ENCODE measurements at regions not wholly inside any gene's neighbourhood (a gene's known extent, or its start where the extent isn't known, plus 50 kb on each side); places are given as distances from the start of the nearest gene placed in this dataset.
"Not testable (repeated sequence)": the region's sequence is repeated elsewhere in the genome, so short reads cannot be mapped to it uniquely, and the experiment has no call there.

- DNase-seq (ENCODE audit: low spot score) (no peak), ATAC-seq (no peak)
- Mint-ChIP-seq H3K4me3 (no peak overlapping the region), H3K9me3 (peaks cover 20% of the 10 kb centered on the region), H3K4me1 (no peaks in the 10 kb centered on the region), H3K27me3 (ENCODE audit: low read depth) (peaks cover 4% of the 10 kb centered on the region), H3K27ac (no peak overlapping the region), H3K36me3 (peaks cover 14% of the 10 kb centered on the region)
- TF ChIP-seq, protein P1, sequence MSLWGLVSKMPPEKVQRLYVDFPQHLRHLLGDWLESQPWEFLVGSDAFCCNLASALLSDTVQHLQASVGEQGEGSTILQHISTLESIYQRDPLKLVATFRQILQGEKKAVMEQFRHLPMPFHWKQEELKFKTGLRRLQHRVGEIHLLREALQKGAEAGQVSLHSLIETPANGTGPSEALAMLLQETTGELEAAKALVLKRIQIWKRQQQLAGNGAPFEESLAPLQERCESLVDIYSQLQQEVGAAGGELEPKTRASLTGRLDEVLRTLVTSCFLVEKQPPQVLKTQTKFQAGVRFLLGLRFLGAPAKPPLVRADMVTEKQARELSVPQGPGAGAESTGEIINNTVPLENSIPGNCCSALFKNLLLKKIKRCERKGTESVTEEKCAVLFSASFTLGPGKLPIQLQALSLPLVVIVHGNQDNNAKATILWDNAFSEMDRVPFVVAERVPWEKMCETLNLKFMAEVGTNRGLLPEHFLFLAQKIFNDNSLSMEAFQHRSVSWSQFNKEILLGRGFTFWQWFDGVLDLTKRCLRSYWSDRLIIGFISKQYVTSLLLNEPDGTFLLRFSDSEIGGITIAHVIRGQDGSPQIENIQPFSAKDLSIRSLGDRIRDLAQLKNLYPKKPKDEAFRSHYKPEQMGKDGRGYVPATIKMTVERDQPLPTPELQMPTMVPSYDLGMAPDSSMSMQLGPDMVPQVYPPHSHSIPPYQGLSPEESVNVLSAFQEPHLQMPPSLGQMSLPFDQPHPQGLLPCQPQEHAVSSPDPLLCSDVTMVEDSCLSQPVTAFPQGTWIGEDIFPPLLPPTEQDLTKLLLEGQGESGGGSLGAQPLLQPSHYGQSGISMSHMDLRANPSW (CRISPR knock-in tag; conservative IDR thresholded peaks at IDR 0.05; ENCODE audit: low read depth) = no peak
- TF ChIP-seq, protein P2, sequence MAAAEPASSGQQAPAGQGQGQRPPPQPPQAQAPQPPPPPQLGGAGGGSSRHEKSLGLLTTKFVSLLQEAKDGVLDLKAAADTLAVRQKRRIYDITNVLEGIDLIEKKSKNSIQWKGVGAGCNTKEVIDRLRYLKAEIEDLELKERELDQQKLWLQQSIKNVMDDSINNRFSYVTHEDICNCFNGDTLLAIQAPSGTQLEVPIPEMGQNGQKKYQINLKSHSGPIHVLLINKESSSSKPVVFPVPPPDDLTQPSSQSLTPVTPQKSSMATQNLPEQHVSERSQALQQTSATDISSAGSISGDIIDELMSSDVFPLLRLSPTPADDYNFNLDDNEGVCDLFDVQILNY (CRISPR knock-in tag; IDR thresholded peaks at IDR 0.05) = no peak
- TF ChIP-seq MLX (CRISPR knock-in tag; IDR thresholded peaks at IDR 0.05) (no peak), ZNF671 (CRISPR knock-in tag; IDR thresholded peaks at IDR 0.05) (no peak), ZNF281 (CRISPR knock-in tag; IDR thresholded peaks at IDR 0.05) (no peak), ZSCAN18 (CRISPR knock-in tag; IDR thresholded peaks at IDR 0.05) (no peak), CREM (CRISPR knock-in tag; IDR thresholded peaks at IDR 0.05) (no peak)
- TF ChIP-seq, protein P3, sequence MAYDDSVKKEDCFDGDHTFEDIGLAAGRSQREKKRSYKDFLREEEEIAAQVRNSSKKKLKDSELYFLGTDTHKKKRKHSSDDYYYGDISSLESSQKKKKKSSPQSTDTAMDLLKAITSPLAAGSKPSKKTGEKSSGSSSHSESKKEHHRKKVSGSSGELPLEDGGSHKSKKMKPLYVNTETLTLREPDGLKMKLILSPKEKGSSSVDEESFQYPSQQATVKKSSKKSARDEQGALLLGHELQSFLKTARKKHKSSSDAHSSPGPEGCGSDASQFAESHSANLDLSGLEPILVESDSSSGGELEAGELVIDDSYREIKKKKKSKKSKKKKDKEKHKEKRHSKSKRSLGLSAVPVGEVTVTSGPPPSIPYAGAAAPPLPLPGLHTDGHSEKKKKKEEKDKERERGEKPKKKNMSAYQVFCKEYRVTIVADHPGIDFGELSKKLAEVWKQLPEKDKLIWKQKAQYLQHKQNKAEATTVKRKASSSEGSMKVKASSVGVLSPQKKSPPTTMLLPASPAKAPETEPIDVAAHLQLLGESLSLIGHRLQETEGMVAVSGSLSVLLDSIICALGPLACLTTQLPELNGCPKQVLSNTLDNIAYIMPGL (CRISPR knock-in tag; IDR thresholded peaks at IDR 0.05) = no peak
- ChIA-PET CTCF (interaction anchor here (1.3 kb wide), 1 partner anchor 11 kb away, joined by 6 read pairs; no protein-coding TSS in a partner anchor), POLR2A (no interaction called here)
Observed at GRCh38 chr7:73960548-73960947, 67.4 kb upstream of the ELN start.

DNA sequence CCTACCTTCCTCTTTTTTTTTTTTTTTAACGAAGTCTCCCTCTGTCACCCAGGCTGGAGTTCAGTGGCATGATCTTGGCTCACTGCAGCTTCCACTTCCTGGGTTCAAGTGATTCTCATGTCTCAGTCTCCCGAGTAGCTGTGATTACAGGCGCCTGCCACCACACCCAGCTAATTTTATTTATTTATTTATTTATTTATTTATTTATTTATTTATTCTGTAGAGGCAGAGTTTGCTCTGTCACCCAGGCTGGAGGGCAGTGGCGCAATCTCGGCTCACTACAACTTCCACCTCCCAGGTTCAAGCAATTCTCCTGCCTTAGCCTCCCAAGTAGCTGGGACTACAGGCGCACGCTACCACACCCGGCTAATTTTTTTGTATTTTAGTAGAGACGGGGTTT, 66.0 kb upstream of the ELN start:
- POLR2A ChIA-PET; ATAC-seq; H3K27ac Mint-ChIP-seq; DNase-seq (ENCODE audit: low spot score); H3K4me1 Mint-ChIP-seq; H3K4me3 Mint-ChIP-seq; H3K27me3 Mint-ChIP-seq (ENCODE audit: low read depth); CTCF ChIA-PET: not testable (repeated sequence)
- Mint-ChIP-seq H3K9me3 (peaks cover 20% of the 10 kb centered on the region), H3K36me3 (peaks cover 14% of the 10 kb centered on the region)

DNA sequence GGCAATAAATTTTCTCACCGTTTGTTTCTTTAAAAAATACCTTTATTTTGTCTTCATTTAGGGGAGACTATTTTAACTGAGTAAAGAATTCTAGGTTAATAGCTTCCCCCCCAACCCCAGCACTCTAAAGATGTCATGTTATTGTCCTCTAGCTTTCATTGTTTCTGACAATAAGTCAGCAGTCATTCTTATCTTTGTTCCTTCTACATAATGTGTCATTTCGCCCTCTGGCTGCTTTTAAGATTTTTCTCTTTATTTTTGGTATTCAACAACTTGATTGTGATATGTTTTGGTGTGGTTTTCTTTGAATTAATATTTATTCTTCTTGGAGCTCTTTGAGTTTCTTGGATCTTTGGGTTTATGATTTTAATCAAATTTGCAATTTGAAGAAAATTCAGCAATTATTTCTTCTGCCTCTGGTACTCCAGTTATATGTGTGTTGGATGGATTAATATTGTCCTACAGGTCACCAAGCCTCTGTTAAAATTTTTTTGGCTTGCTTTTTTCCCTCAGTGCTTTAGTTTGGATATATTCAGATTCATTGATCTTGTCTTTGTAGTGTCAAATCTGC, 64.6 kb upstream of the ELN start:
- peaks cover 17% of the 10 kb centered on the region for H3K36me3 Mint-ChIP-seq
- TF ChIP-seq NR2C2 (CRISPR knock-in tag; IDR thresholded peaks at IDR 0.05) (no peak), ZNF317 (CRISPR knock-in tag; IDR thresholded peaks at IDR 0.05; ENCODE audit: borderline replicate concordance, low read depth) (peak; percentile 99)
- no peak overlapping the region for H3K4me3 Mint-ChIP-seq
- POLR2A ChIA-PET = no interaction called here
- DNase-seq (ENCODE audit: low spot score) (no peak), ATAC-seq (no peak)
- peaks cover 2% of the 10 kb centered on the region; the same call in 1 of the 2 replicates for H3K4me1 Mint-ChIP-seq
- peaks cover 4% of the 10 kb centered on the region for H3K27me3 Mint-ChIP-seq (ENCODE audit: low read depth)
- no peak overlapping the region for H3K27ac Mint-ChIP-seq
- CTCF ChIA-PET = interaction anchor here (0.6 to 1.1 kb wide), 2 partner anchors 63 to 104 kb away, joined by 4 read pairs; no protein-coding TSS in a partner anchor
- peaks cover 29% of the 10 kb centered on the region for H3K9me3 Mint-ChIP-seq
